Chondrocyte (in vitro differentiated cells): ENCODE measurements at regions not wholly inside any gene's neighbourhood (a gene's known extent, or its start where the extent isn't known, plus 50 kb on each side); places are given as distances from the start of the nearest gene placed in this dataset.

ENCODE experiments used
- DNase-seq: peaks from one replicate; pipeline ENCODE4 v3.0.0; 2021; ENCODE audit warnings: mixed read lengths, low spot score
- H3K27ac Mint-ChIP-seq: one replicate; pipeline ENCODE4 v1.8.0; 2021; ENCODE audit warnings: mild to moderate bottlenecking, moderate library complexity, mixed read lengths; ENCODE audit not compliant: unreplicated experiment
- H3K27me3 Mint-ChIP-seq: 2 replicates; pipeline ENCODE4 v1.8.0; 2021; ENCODE audit warnings: low read depth, mixed read lengths
- H3K36me3 Mint-ChIP-seq: 2 replicates; pipeline ENCODE4 v1.8.0; 2021; ENCODE audit warnings: low read depth, mixed read lengths
- H3K4me1 Mint-ChIP-seq: 2 replicates; pipeline ENCODE4 v1.8.0; 2021; ENCODE audit warnings: low read depth, mild to moderate bottlenecking, mixed read lengths
- H3K4me3 Mint-ChIP-seq: one replicate; pipeline ENCODE4 v1.8.0; 2021; ENCODE audit warnings: mild to moderate bottlenecking, moderate library complexity, mixed read lengths; ENCODE audit not compliant: unreplicated experiment
- H3K9me3 Mint-ChIP-seq: 2 replicates; pipeline ENCODE4 v1.8.0; 2021; ENCODE audit warnings: low read depth, mixed read lengths
- CTCF ChIP-seq: fragments of 200-600 bp; sonication (generic); IDR thresholded peaks from 2 replicates; pipeline ENCODE4 v1.5.0; 2021; ENCODE audit warnings: antibody characterized with exemption, mild to moderate bottlenecking, moderate library complexity

- no peak for TF ChIP-seq CTCF
- Mint-ChIP-seq H3K4me3 (no peak overlapping the region), H3K9me3 (peaks cover 13% of the 10 kb centered on the region), H3K36me3 (peaks cover 2% of the 10 kb centered on the region), H3K27ac (peak overlapping the region; percentile 96), H3K27me3 (no peaks in the 10 kb centered on the region), H3K4me1 (peaks cover 63% of the 10 kb centered on the region)
- no peak for DNase-seq
These were observed 161.7 kb downstream of the MREG start for GRCh38 chr2:215851696-215852095.

- H3K9me3 Mint-ChIP-seq = peaks cover 13% of the 10 kb centered on the region
- H3K4me3 Mint-ChIP-seq = no peak overlapping the region
- no peak for DNase-seq
- H3K36me3 Mint-ChIP-seq = peaks cover 2% of the 10 kb centered on the region
- H3K27ac Mint-ChIP-seq = peak overlapping the region; percentile 96
- no peak for TF ChIP-seq CTCF
- H3K27me3 Mint-ChIP-seq = no peaks in the 10 kb centered on the region
- H3K4me1 Mint-ChIP-seq = peaks cover 66% of the 10 kb centered on the region
These were observed 162.3 kb downstream of the MREG start for GRCh38 chr2:215851082-215851481.

GRCh38 chr2:215850380-215850779 is 163.0 kb downstream of the MREG start:
- Mint-ChIP-seq H3K27me3 (no peaks in the 10 kb centered on the region), H3K27ac (peak overlapping the region; percentile 96)

DNA sequence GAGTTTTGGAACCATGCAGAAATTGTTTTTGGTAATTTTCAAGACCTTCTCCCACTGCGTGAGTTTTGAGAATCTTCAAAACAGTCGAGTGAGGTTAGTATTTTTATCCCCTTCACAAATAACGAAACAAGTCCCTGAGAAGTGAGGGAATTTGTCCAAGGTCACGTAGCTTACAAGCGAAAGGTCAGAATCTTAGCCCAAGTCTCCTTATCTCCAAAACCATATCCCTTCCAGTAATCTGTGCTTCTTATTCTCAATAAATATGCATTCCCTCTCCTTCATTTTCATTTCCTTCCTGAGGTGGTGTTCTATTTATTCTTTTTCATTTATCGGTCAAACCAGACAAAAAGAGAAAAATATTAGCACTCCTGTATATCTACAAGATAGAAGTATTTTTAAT is 163.6 kb downstream of the MREG start:
- Mint-ChIP-seq H3K9me3 (peaks cover 13% of the 10 kb centered on the region), H3K4me1 (peaks cover 65% of the 10 kb centered on the region), H3K27ac (peak overlapping the region; percentile 96), H3K27me3 (no peaks in the 10 kb centered on the region), H3K36me3 (peaks cover 2% of the 10 kb centered on the region), H3K4me3 (no peak overlapping the region)
- TF ChIP-seq CTCF = no peak
- DNase-seq = no peak

More at GRCh38 chr2:215850380-215850779, 163.0 kb downstream of the MREG start:
- peaks cover 13% of the 10 kb centered on the region for H3K9me3 Mint-ChIP-seq
- no peak for TF ChIP-seq CTCF
- DNase-seq = no peak
- no peak overlapping the region for H3K4me3 Mint-ChIP-seq
- H3K36me3 Mint-ChIP-seq = peaks cover 2% of the 10 kb centered on the region
- peaks cover 68% of the 10 kb centered on the region for H3K4me1 Mint-ChIP-seq

GRCh38 chr2:215848698-215849097 is 164.7 kb downstream of the MREG start:
- H3K27me3 Mint-ChIP-seq = no peaks in the 10 kb centered on the region
- H3K27ac Mint-ChIP-seq = peak overlapping the region; percentile 50
- TF ChIP-seq CTCF = no peak
- no peak overlapping the region for H3K4me3 Mint-ChIP-seq
- peaks cover 8% of the 10 kb centered on the region for H3K9me3 Mint-ChIP-seq
- H3K36me3 Mint-ChIP-seq = peaks cover 2% of the 10 kb centered on the region
- no peak for DNase-seq
- H3K4me1 Mint-ChIP-seq = peaks cover 61% of the 10 kb centered on the region
